ENCODE measurements at regions not wholly inside any gene's neighbourhood (a gene's known extent, or its start where the extent isn't known, plus 50 kb on each side); places are given as distances from the start of the nearest gene placed in this dataset.
A peak's percentile ranks its signal among the peaks of the same experiment; 100 is the strongest.
"Not testable (repeated sequence)": the region's sequence is repeated elsewhere in the genome, so short reads cannot be mapped to it uniquely, and the experiment has no call there.

GRCh38 chr16:77043076-77043475 lies 147.9 kb upstream of the MON1B start:
- peak; percentile 9 for DNase-seq (ENCODE audit: low read depth)

GRCh38 chr16:77046206-77046605 lies 144.8 kb upstream of the MON1B start:
- H3K4me3 ChIP-seq (ENCODE audit: low read depth, low read length), result no peak overlapping the region
- no peak for TF ChIP-seq CTCF (IDR thresholded peaks at IDR 0.05; ENCODE audit: insufficient read depth, low read depth, low read length, missing control alignments)
- DNase-seq (ENCODE audit: low read depth), result no peak

More at GRCh38 chr16:77043076-77043475, 147.9 kb upstream of the MON1B start:
- H3K4me3 ChIP-seq (ENCODE audit: low read depth, low read length), result no peak overlapping the region
- peak; percentile 16 for TF ChIP-seq CTCF (IDR thresholded peaks at IDR 0.05; ENCODE audit: insufficient read depth, low read depth, low read length, missing control alignments)

GRCh38 chr16:77048085-77048484 lies 142.9 kb upstream of the MON1B start:
- TF ChIP-seq CTCF (IDR thresholded peaks at IDR 0.05; ENCODE audit: insufficient read depth, low read depth, low read length, missing control alignments), result no peak
- no peak for DNase-seq (ENCODE audit: low read depth)
- no peak overlapping the region for H3K4me3 ChIP-seq (ENCODE audit: low read depth, low read length)

- no peak for TF ChIP-seq CTCF (IDR thresholded peaks at IDR 0.05; ENCODE audit: insufficient read depth, low read depth, low read length, missing control alignments)
- H3K4me3 ChIP-seq (ENCODE audit: low read depth, low read length), result no peak overlapping the region
- no peak for DNase-seq (ENCODE audit: low read depth)
Measured at GRCh38 chr16:77049577-77049976, 141.4 kb upstream of the MON1B start.

GRCh38 chr16:77056597-77056996 lies 134.4 kb upstream of the MON1B start:
- not testable (repeated sequence) for H3K4me3 ChIP-seq (ENCODE audit: low read depth, low read length); DNase-seq (ENCODE audit: low read depth)

- TF ChIP-seq CTCF (IDR thresholded peaks at IDR 0.05; ENCODE audit: insufficient read depth, low read depth, low read length, missing control alignments), result no peak
- DNase-seq (ENCODE audit: low read depth), result no peak
- no peak overlapping the region for H3K4me3 ChIP-seq (ENCODE audit: low read depth, low read length)
Measured at GRCh38 chr16:77057161-77057774, 133.7 kb upstream of the MON1B start.

GRCh38 chr16:77059446-77059845 lies 131.5 kb upstream of the MON1B start:
- no peak for TF ChIP-seq CTCF (IDR thresholded peaks at IDR 0.05; ENCODE audit: insufficient read depth, low read depth, low read length, missing control alignments)
- DNase-seq (ENCODE audit: low read depth), result no peak
- H3K4me3 ChIP-seq (ENCODE audit: low read depth, low read length), result no peak overlapping the region
